CD14-positive monocyte (primary cell): ENCODE measurements at regions not wholly inside any gene's neighbourhood (a gene's known extent, or its start where the extent isn't known, plus 50 kb on each side); places are given as distances from the start of the nearest gene placed in this dataset.

Source experiments
- DNase-seq, 3 donors: peaks; one replicate each; pipeline ENCODE4 v3.0.0-alpha.2; 2011 to 2022
- H2AFZ ChIP-seq: 2 replicates; pipeline ENCODE4 v1.6.0; 2012; ENCODE audit warnings: mild to moderate bottlenecking, low read depth, low read length, inconsistent platforms; ENCODE audit not compliant: insufficient read depth, poor library complexity, severe bottlenecking
- H3K27ac ChIP-seq, 2 donors: 1 replicate in 1 of 2; 2 replicates in 1 of 2; pipeline ENCODE4 v1.5.1; 2012 to 2013; ENCODE audit warnings: low read length in 2 of 2, control low read depth in 1 of 2, inconsistent platforms in 1 of 2, low read depth in 1 of 2, mild to moderate bottlenecking in 1 of 2
- H3K27me3 ChIP-seq, 2 donors: one replicate each; pipeline versions ENCODE4 v1.6.0 to v1.6.1; 2011 to 2013; ENCODE audit warnings: low read length in 2 of 2; ENCODE audit not compliant: control insufficient read depth in 2 of 2, insufficient read depth in 2 of 2
- H3K36me3 ChIP-seq, 2 donors: replicated peaks in 1 of 2; 1 replicate in 1 of 2; 2 replicates in 1 of 2; pipeline versions ENCODE4 v1.5.1 to v1.6.1; 2012 to 2013; ENCODE audit warnings: low read length in 2 of 2, control low read depth in 1 of 2, inconsistent platforms in 1 of 2, mild to moderate bottlenecking in 1 of 2; ENCODE audit not compliant: insufficient read depth in 2 of 2, control insufficient read depth in 1 of 2
- H3K4me1 ChIP-seq, 2 donors: 1 replicate in 1 of 2; 2 replicates in 1 of 2; pipeline versions ENCODE4 v1.5.1 to v1.6.1; 2012 to 2013; ENCODE audit warnings: low read length in 2 of 2, control low read depth in 1 of 2, inconsistent platforms in 1 of 2, mild to moderate bottlenecking in 1 of 2, moderate library complexity in 1 of 2; ENCODE audit not compliant: insufficient read depth in 2 of 2, control insufficient read depth in 1 of 2
- H3K4me2 ChIP-seq: replicated peaks from 2 replicates; pipeline ENCODE3; 2012; ENCODE audit warnings: low read length, moderate library complexity, mild to moderate bottlenecking; ENCODE audit not compliant: poor library complexity, severe bottlenecking; ENCODE audit errors: extremely low read depth
- H3K4me3 ChIP-seq, 3 experiments: fragments of 200-600 bp in 1 of 3; sonication (generic) in 1 of 3; replicated peaks in 1 of 3; 1 replicate in 2 of 3; 2 replicates in 1 of 3; pipeline ENCODE4 v1.5.1; 2011 to 2013; ENCODE audit warnings: low read length in 3 of 3, mild to moderate bottlenecking in 3 of 3, control low read depth in 2 of 3, low read depth in 2 of 3, inconsistent platforms in 1 of 3, moderate library complexity in 1 of 3
- H3K79me2 ChIP-seq: 2 replicates; pipeline ENCODE4 v1.6.0; 2012; ENCODE audit warnings: mild to moderate bottlenecking, control low read depth, inconsistent platforms, low read length, moderate library complexity; ENCODE audit not compliant: insufficient read depth
- H3K9ac ChIP-seq: 2 replicates; pipeline ENCODE4 v1.6.0; 2017; ENCODE audit warnings: low read length, mild to moderate bottlenecking; ENCODE audit not compliant: insufficient read depth, poor library complexity, severe bottlenecking
- H3K9me3 ChIP-seq, 2 donors: replicated peaks in 1 of 2; 1 replicate in 1 of 2; 2 replicates in 1 of 2; pipeline versions ENCODE4 v1.5.1 to v1.6.1; 2012 to 2013; ENCODE audit warnings: low read length in 2 of 2, control low read depth in 1 of 2; ENCODE audit not compliant: control insufficient read depth in 1 of 2, insufficient read depth in 1 of 2
- H4K20me1 ChIP-seq: 2 replicates; pipeline ENCODE4 v1.6.0; 2012; ENCODE audit warnings: mild to moderate bottlenecking, low read length, control low read depth, moderate library complexity; ENCODE audit not compliant: insufficient read depth
- H3K27ac Mint-ChIP-seq, 7 donors: one replicate each; pipeline ENCODE4 v1.8.0; 2020; ENCODE audit warnings: mild to moderate bottlenecking in 7 of 7, mixed read lengths in 7 of 7, moderate library complexity in 6 of 7, inconsistent platforms in 2 of 7
- H3K27me3 Mint-ChIP-seq, 3 donors: one replicate each; pipeline ENCODE4 v1.8.0; 2021 to 2022; ENCODE audit warnings: low read depth in 3 of 3, mild to moderate bottlenecking in 3 of 3, mixed read lengths in 3 of 3, moderate library complexity in 3 of 3, inconsistent platforms in 1 of 3
- H3K36me3 Mint-ChIP-seq, 2 donors: one replicate each; pipeline ENCODE4 v1.8.0; 2020; ENCODE audit warnings: mixed read lengths in 2 of 2, inconsistent platforms in 1 of 2, mild to moderate bottlenecking in 1 of 2
- H3K4me1 Mint-ChIP-seq: one replicate; pipeline ENCODE4 v1.8.0; 2020; ENCODE audit warnings: mild to moderate bottlenecking, mixed read lengths
- H3K4me3 Mint-ChIP-seq, 2 donors: one replicate each; pipeline ENCODE4 v1.8.0; 2020; ENCODE audit warnings: mild to moderate bottlenecking in 2 of 2, mixed read lengths in 2 of 2, moderate library complexity in 1 of 2
- H3K9me3 Mint-ChIP-seq, 7 donors: one replicate each; pipeline ENCODE4 v1.8.0; 2020 to 2022; ENCODE audit warnings: mixed read lengths in 7 of 7, mild to moderate bottlenecking in 6 of 7, moderate library complexity in 6 of 7, inconsistent platforms in 2 of 7
- WGBS: methylation state at CpG from one replicate; pipeline ENCODE4 v1.1.5; 2013; ENCODE audit warnings: missing lambda C conversion rate; ENCODE audit not compliant: insufficient coverage; 5-methylcytosine and 5-hydroxymethylcytosine counted together
- intact Hi-C, 2 donors: fragments of 100-400 bp; cut with micrococcal nuclease; formaldehyde crosslinking; loops; one replicate each; pipeline versions ENCODE4 v1.15.0 to v1.15.1; 2023
- TF ChIP-seq, protein P1 (sequence below): fragments of 200-600 bp; IDR thresholded peaks from one replicate; pipeline ENCODE4 v1.8.0; 2022; ENCODE audit warnings: antibody characterized with exemption, mild to moderate bottlenecking

DNA sequence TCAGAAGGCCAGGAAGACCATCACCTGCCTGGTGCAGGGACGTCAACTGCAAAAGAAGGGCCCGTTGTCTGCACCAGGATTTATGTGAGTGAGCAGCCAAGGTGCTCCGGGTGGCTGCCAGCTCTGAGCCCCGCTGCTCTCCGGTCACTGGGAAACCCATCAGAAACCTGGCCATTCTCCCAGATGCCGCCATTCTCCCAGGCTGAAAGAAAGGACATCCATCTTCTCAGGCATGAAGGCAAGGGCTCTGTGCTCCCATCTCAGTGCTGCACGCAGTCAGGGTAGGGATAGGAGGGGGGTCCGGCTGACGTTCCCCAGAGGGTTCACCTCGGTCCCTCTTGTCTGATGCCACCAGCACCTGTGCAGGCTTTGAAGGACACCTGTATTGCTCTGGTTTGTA, 158.4 kb downstream of the ERCC6L2 start:
- peaks cover 0 to under 1% of the 10 kb centered on the region in 2 donors for H3K27me3 ChIP-seq
- Mint-ChIP-seq H3K4me1 (no peaks in the 10 kb centered on the region), H3K4me3 (no peak overlapping the region), H3K9me3 (peaks cover 27 to 44% (median 39%) of the 10 kb centered on the region in 7 donors), H3K27ac (no peak overlapping the region), H3K27me3 (peaks cover 14 to 25% (median 15%) of the 10 kb centered on the region in 3 donors), H3K36me3 (no peaks in the 10 kb centered on the region)
- no peak for DNase-seq
- no peaks in the 10 kb centered on the region for H3K79me2 ChIP-seq
- no peaks in the 10 kb centered on the region for H3K36me3 ChIP-seq
- intact Hi-C loops = no loop called here
- H3K4me2 ChIP-seq = no peak overlapping the region
- 97% methylated on average over 10 of the region's 10 CpGs for WGBS
- H3K4me3 ChIP-seq = no peak overlapping the region
- H4K20me1 ChIP-seq = no peaks in the 10 kb centered on the region
- H3K9me3 ChIP-seq = peaks cover 16 to 29% of the 10 kb centered on the region in 2 donors
- no peak overlapping the region for H3K9ac ChIP-seq
- TF ChIP-seq, protein P1, sequence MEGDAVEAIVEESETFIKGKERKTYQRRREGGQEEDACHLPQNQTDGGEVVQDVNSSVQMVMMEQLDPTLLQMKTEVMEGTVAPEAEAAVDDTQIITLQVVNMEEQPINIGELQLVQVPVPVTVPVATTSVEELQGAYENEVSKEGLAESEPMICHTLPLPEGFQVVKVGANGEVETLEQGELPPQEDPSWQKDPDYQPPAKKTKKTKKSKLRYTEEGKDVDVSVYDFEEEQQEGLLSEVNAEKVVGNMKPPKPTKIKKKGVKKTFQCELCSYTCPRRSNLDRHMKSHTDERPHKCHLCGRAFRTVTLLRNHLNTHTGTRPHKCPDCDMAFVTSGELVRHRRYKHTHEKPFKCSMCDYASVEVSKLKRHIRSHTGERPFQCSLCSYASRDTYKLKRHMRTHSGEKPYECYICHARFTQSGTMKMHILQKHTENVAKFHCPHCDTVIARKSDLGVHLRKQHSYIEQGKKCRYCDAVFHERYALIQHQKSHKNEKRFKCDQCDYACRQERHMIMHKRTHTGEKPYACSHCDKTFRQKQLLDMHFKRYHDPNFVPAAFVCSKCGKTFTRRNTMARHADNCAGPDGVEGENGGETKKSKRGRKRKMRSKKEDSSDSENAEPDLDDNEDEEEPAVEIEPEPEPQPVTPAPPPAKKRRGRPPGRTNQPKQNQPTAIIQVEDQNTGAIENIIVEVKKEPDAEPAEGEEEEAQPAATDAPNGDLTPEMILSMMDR = no peak
- H2AFZ ChIP-seq = no peak overlapping the region
- H3K27ac ChIP-seq = no peak overlapping the region
- no peaks in the 10 kb centered on the region for H3K4me1 ChIP-seq

DNA sequence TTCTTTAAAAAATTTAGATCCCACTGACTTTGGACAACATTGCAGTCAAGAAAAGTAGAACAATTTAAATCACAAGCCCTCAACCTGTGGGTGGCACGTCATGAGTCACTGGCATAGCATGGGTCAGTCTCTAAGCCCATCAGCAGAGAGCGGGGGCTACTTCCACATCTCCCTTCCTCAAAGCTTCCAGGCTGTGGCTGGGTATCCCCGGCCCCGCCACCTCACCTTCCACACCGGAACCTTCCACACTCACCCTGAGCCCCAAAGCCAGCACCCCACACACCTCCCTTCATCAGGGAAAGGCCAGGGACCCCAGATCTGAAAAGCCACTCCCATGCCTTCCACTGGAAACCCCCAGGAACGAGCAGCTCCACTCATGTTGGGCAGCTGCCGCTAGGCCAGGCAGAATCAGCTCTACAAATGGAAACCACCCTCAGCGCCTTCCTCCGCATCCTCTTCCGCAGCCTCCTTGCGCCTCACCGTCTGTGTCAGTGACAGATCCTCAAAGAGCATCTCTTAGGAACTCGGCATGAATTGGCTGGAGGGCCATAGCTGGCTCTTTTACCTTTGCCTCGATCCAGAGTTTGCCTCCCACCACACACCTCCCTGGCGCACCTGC, 156.5 kb downstream of the ERCC6L2 start:
- TF ChIP-seq, protein P1 = no peak
- H3K4me1 ChIP-seq = peaks cover 8 to 9% of the 10 kb centered on the region in 2 donors
- peaks cover 15 to 18% of the 10 kb centered on the region in 2 donors for H3K27me3 ChIP-seq
- no peak overlapping the region for H2AFZ ChIP-seq
- no peak overlapping the region for H3K9ac ChIP-seq
- WGBS = 91% methylated on average over 15 of the region's 15 CpGs
- no peak overlapping the region for H3K27ac ChIP-seq
- no peak overlapping the region for H3K4me3 Mint-ChIP-seq
- peaks cover 10 to 21% of the 10 kb centered on the region in 2 donors for H3K9me3 ChIP-seq
- no peaks in the 10 kb centered on the region for H4K20me1 ChIP-seq
- peak overlapping the region in 1 of 7 donors; percentile 72 for H3K27ac Mint-ChIP-seq
- H3K4me2 ChIP-seq = no peak overlapping the region
- H3K27me3 Mint-ChIP-seq = peaks cover 31 to 39% (median 32%) of the 10 kb centered on the region in 3 donors
- H3K79me2 ChIP-seq = no peaks in the 10 kb centered on the region
- peaks cover 9 to 34% (median 22%) of the 10 kb centered on the region in 7 donors for H3K9me3 Mint-ChIP-seq
- peaks cover 10% of the 10 kb centered on the region for H3K4me1 Mint-ChIP-seq
- intact Hi-C loops = no loop called here
- no peak overlapping the region for H3K4me3 ChIP-seq
- no peak for DNase-seq
- no peaks in the 10 kb centered on the region for H3K36me3 ChIP-seq
- H3K36me3 Mint-ChIP-seq = peaks cover 0 to 7% of the 10 kb centered on the region in 2 donors
